ENCODE measurements at regions not wholly inside any gene's neighbourhood (a gene's known extent, or its start where the extent isn't known, plus 50 kb on each side); places are given as distances from the start of the nearest gene placed in this dataset.

DNA sequence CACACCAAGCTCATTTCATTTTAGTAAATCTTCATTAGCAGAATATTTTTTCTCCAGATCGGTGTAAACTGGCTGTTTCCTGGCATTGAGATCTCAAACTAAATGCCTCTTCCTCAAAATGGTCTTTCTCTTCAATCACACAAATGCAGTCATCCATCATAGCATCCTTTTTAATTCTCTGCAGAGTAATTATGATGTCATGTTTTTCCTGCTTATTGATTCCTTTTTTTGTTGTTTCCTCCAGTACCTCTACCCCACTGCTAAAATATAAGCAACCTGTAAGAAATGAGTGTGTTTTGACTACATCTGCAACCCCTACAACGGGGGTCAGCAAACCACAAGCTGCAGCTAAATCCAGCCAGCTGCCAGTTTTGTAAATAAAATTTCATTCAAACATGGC, 65.6 kb upstream of the TOM1L1 start:
- no peaks in the 10 kb centered on the region for H3K4me1 ChIP-seq
- no peaks in the 10 kb centered on the region for H3K36me3 ChIP-seq
- intact Hi-C loops (cut with DNase I; ENCODE audit: low total_unique reads) = no loop called here
- H3K27me3 ChIP-seq = peaks cover 0 to 5% (median 0%) of the 10 kb centered on the region in 3 donors
- H3K9me3 ChIP-seq = peaks cover 0 to 13% (median 9%) of the 10 kb centered on the region in 4 donors
- H3K27ac ChIP-seq = no peak overlapping the region
- TF ChIP-seq POLR2A (IDR thresholded peaks at IDR 0.05) (no peak), POLR2AphosphoS5 (IDR thresholded peaks at IDR 0.05) (no peak), EP300 (IDR thresholded peaks at IDR 0.05) (no peak)
- TF ChIP-seq, protein P1, sequence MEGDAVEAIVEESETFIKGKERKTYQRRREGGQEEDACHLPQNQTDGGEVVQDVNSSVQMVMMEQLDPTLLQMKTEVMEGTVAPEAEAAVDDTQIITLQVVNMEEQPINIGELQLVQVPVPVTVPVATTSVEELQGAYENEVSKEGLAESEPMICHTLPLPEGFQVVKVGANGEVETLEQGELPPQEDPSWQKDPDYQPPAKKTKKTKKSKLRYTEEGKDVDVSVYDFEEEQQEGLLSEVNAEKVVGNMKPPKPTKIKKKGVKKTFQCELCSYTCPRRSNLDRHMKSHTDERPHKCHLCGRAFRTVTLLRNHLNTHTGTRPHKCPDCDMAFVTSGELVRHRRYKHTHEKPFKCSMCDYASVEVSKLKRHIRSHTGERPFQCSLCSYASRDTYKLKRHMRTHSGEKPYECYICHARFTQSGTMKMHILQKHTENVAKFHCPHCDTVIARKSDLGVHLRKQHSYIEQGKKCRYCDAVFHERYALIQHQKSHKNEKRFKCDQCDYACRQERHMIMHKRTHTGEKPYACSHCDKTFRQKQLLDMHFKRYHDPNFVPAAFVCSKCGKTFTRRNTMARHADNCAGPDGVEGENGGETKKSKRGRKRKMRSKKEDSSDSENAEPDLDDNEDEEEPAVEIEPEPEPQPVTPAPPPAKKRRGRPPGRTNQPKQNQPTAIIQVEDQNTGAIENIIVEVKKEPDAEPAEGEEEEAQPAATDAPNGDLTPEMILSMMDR (IDR thresholded peaks at IDR 0.05) = no peak
- DNase-seq = no peak
- WGBS, 5 donors = 62 to 73% (median 66%) methylated on average over 2 of the region's 2 CpGs
- H3K4me3 ChIP-seq = no peak overlapping the region

DNA sequence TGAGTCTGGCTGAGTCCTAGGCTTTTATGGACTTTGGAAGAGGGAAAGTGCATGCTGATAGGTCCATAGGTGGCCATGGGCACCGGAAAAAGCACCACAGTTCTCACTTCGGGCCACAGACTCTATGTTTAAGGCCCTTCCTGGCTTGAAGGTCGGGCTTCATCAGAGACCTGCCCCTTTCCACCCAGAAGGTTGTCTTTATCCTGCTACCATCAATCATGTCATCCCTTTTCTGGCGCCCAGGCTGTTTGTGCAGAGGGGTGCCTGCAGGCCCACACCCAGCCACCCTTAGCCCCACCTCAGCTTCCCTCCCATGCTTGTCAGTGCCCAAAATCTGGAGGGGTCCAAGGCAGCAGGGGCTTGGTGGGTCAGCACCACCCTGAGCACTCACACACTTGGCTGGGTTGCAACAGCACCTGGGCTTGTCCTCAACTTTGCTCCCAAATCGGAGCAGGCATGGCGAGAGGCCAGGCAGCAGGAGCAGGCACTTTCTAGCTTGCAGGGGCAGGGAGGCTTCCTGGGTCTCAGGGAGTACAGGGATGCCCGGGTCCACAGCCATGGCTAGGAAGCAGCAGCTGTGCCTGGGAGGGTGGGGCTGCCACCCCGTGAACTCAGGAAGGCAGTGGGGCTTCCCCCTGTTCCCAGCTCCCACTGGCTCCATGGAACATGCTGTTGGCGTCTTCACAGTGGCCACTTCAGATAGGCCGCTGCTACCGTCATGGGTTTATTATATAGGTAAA, 63.8 kb upstream of the TOM1L1 start:
- peaks cover 0 to 5% (median 0%) of the 10 kb centered on the region in 3 donors for H3K27me3 ChIP-seq
- no peak overlapping the region for H3K27ac ChIP-seq
- 83 to 93% (median 89%) methylated on average over 10 to 11 of the region's 11 CpGs for WGBS, 5 donors
- DNase-seq = no peak
- intact Hi-C loops (cut with DNase I; ENCODE audit: low total_unique reads) = no loop called here
- H3K4me3 ChIP-seq = no peak overlapping the region
- TF ChIP-seq POLR2AphosphoS5 (IDR thresholded peaks at IDR 0.05) (no peak), EP300 (IDR thresholded peaks at IDR 0.05) (no peak), POLR2A (IDR thresholded peaks at IDR 0.05) (no peak)
- TF ChIP-seq, protein P1 (IDR thresholded peaks at IDR 0.05) = no peak
- no peaks in the 10 kb centered on the region for H3K36me3 ChIP-seq
- peaks cover 0 to 5% (median 0%) of the 10 kb centered on the region in 4 donors for H3K4me1 ChIP-seq
- H3K9me3 ChIP-seq = peaks cover 0 to 13% (median 9%) of the 10 kb centered on the region in 4 donors

DNA sequence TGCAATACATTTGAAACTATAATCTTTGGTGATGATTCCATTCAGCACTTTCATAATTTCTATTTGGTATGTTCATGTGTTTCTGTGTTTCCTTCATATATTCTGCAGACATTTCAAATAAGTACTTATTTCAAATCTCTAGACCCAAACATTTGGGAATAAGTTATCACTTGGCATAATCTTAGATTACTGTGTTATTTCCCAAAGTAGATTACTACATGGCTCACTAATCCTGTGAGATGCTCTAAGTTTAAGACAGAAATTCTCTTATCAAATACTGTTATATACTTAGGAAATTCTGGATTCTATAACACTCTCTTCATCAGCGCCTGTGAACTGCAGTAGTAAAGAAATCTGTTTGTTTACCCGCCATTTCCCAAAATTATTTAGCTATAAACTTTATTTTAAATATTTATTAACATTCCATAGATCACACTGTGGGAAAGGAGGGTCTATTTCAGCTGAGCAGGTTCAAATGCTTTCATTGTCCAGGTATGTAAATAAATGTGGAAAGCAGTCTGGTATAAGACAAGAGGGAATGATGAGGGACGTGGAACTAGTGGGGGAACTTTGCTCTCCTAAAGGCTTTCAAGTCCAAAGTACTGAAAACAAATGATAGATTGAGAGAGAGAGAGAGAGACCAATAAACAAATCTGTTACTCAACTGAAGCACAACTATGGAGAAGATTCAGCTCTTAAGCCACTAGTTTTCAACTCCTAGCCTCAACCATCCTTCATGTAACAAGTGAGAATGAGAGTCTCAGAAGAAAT, 61.8 kb upstream of the TOM1L1 start:
- intact Hi-C loops (cut with DNase I; ENCODE audit: low total_unique reads) = no loop called here
- no peak for TF ChIP-seq EP300 (IDR thresholded peaks at IDR 0.05)
- TF ChIP-seq, protein P1 (IDR thresholded peaks at IDR 0.05) = no peak
- TF ChIP-seq POLR2AphosphoS5 (IDR thresholded peaks at IDR 0.05) = no peak
- TF ChIP-seq POLR2A (IDR thresholded peaks at IDR 0.05) = no peak
- no peak for DNase-seq

DNA sequence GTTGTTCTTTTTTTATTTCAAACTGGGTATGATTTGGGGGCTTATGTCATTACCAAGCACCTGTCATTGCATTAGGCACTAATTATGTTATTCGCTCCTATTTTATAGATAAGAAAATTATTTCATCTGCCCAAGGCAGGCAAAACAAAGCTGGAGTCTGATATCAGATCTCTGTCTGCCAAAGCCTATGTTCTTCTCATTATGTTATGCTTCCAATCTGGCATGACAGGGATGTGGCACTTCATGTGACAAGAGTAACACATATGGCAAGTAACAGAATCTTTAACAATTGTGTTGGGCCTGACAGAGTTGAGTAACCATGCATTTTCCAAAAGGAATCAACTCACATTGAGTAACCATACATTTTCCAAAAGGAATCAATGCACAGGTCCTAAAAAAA, 61.2 kb upstream of the TOM1L1 start:
- H3K27ac ChIP-seq = no peak overlapping the region

More for the DNA sequence above, 61.8 kb upstream of the TOM1L1 start:
- Histone ChIP-seq H3K27ac (no peak overlapping the region), H3K36me3 (no peaks in the 10 kb centered on the region), H3K27me3 (peaks cover 0 to 5% (median 0%) of the 10 kb centered on the region in 3 donors), H3K9me3 (peaks cover 0 to 13% (median 9%) of the 10 kb centered on the region in 4 donors), H3K4me1 (peaks cover 0 to 5% (median 0%) of the 10 kb centered on the region in 4 donors), H3K4me3 (no peak overlapping the region)
- 66 to 79% (median 73%) methylated on average over 3 of the region's 3 CpGs for WGBS, 5 donors

More for the DNA sequence above, 61.2 kb upstream of the TOM1L1 start:
- intact Hi-C loops (cut with DNase I; ENCODE audit: low total_unique reads) = no loop called here
- Histone ChIP-seq H3K4me1 (peaks cover 0 to 5% (median 0%) of the 10 kb centered on the region in 4 donors), H3K9me3 (peaks cover 0 to 13% (median 9%) of the 10 kb centered on the region in 4 donors), H3K36me3 (no peaks in the 10 kb centered on the region), H3K27me3 (peaks cover 0 to 5% (median 0%) of the 10 kb centered on the region in 3 donors), H3K4me3 (no peak overlapping the region)
- no peak for DNase-seq
- 84 to 95% (median 91%) methylated on average over 1 of the region's 1 CpG for WGBS, 5 donors
- TF ChIP-seq EP300 (IDR thresholded peaks at IDR 0.05) (no peak), POLR2A (IDR thresholded peaks at IDR 0.05) (no peak), POLR2AphosphoS5 (IDR thresholded peaks at IDR 0.05) (no peak)
- TF ChIP-seq, protein P1 (IDR thresholded peaks at IDR 0.05) = no peak

Measured in stomach (tissue), 8 donors.